Esophagus squamous epithelium (tissue), 4 donors: ENCODE measurements at regions not wholly inside any gene's neighbourhood (a gene's known extent, or its start where the extent isn't known, plus 50 kb on each side); places are given as distances from the start of the nearest gene placed in this dataset.

Source experiments
- CTCF ChIP-seq, 6 experiments: fragments of 450-650 bp in 4 of 6; fragments of 200-600 bp in 2 of 6; sonication (generic) in 2 of 6; IDR thresholded peaks; one replicate each; pipeline ENCODE4 v1.5.1; 2016 to 2019; ENCODE audit warnings: antibody characterized with exemption in 6 of 6, mild to moderate bottlenecking in 4 of 6, moderate library complexity in 4 of 6
- POLR2A ChIP-seq, 4 donors: fragments of 450-650 bp; IDR thresholded peaks; one replicate each; pipeline ENCODE4 v1.6.1; 2017; ENCODE audit warnings: antibody characterized with exemption in 4 of 4, mild to moderate bottlenecking in 4 of 4, moderate library complexity in 3 of 4

- TF ChIP-seq CTCF (IDR thresholded peaks at IDR 0.05), result no peak
- TF ChIP-seq POLR2A (IDR thresholded peaks at IDR 0.05), result no peak
Measured at GRCh38 chr5:159463590-159464321, 133.5 kb upstream of the IL12B start.
